ENCODE measurements at regions not wholly inside any gene's neighbourhood (a gene's known extent, or its start where the extent isn't known, plus 50 kb on each side); places are given as distances from the start of the nearest gene placed in this dataset.

GRCh38 chr6:15763364-15763763 is 100.5 kb upstream of the DTNBP1 start:
- POLR2A ChIA-PET: no interaction called here
- no peak for DNase-seq (ENCODE audit: extremely low spot score)
- TF ChIP-seq SUZ12 (IDR thresholded peaks at IDR 0.05) (no peak), HDGF (IDR thresholded peaks at IDR 0.05; ENCODE audit: borderline replicate concordance) (no peak), FOXM1 (IDR thresholded peaks at IDR 0.05; ENCODE audit: borderline replicate concordance) (no peak), BHLHE40 (IDR thresholded peaks at IDR 0.05; ENCODE audit: borderline replicate concordance) (no peak), ARNT (IDR thresholded peaks at IDR 0.05) (no peak), CTBP1 (IDR thresholded peaks at IDR 0.05; ENCODE audit: borderline replicate concordance) (no peak)
- CTCF ChIA-PET: no interaction called here

- CTCF ChIA-PET: interaction anchor here (0.6 to 0.7 kb wide), 3 partner anchors 70 to 1041 kb away, joined by 3 to 4 read pairs (median 3); no protein-coding TSS in a partner anchor
- POLR2A ChIA-PET: no interaction called here
- DNase-seq (ENCODE audit: extremely low spot score): no peak
- no peak for TF ChIP-seq BHLHE40 (IDR thresholded peaks at IDR 0.05; ENCODE audit: borderline replicate concordance)
- no peak for TF ChIP-seq ELF4 (IDR thresholded peaks at IDR 0.05)
- no peak for TF ChIP-seq ARNT (IDR thresholded peaks at IDR 0.05)
- TF ChIP-seq CTBP1 (IDR thresholded peaks at IDR 0.05; ENCODE audit: borderline replicate concordance): no peak
- no peak for TF ChIP-seq FOXA1 (IDR thresholded peaks at IDR 0.05)
- no peak for TF ChIP-seq ZNF384 (IDR thresholded peaks at IDR 0.05)
- no peak for TF ChIP-seq FOXM1 (IDR thresholded peaks at IDR 0.05; ENCODE audit: borderline replicate concordance)
- no peak for TF ChIP-seq TARDBP (IDR thresholded peaks at IDR 0.05)
- TF ChIP-seq HDGF (IDR thresholded peaks at IDR 0.05; ENCODE audit: borderline replicate concordance): no peak
- TF ChIP-seq FOXK2 (IDR thresholded peaks at IDR 0.05): no peak
- no peak for TF ChIP-seq LEF1 (IDR thresholded peaks at IDR 0.05; ENCODE audit: borderline replicate concordance)
- no peak for TF ChIP-seq PKNOX1 (IDR thresholded peaks at IDR 0.05)
- no peak for TF ChIP-seq SP1 (IDR thresholded peaks at IDR 0.05)
- no peak for TF ChIP-seq SUZ12 (IDR thresholded peaks at IDR 0.05)
- no peak for TF ChIP-seq L3MBTL2 (conservative IDR thresholded peaks at IDR 0.05)
Measured at GRCh38 chr6:15761045-15761502, 98.2 kb upstream of the DTNBP1 start.

- no peak for DNase-seq (ENCODE audit: extremely low spot score)
- TF ChIP-seq LEF1 (IDR thresholded peaks at IDR 0.05; ENCODE audit: borderline replicate concordance) (no peak), SP1 (IDR thresholded peaks at IDR 0.05) (no peak), ARNT (IDR thresholded peaks at IDR 0.05) (no peak), HDGF (IDR thresholded peaks at IDR 0.05; ENCODE audit: borderline replicate concordance) (no peak), FOXM1 (IDR thresholded peaks at IDR 0.05; ENCODE audit: borderline replicate concordance) (no peak), FOXA1 (IDR thresholded peaks at IDR 0.05) (no peak), NFRKB (IDR thresholded peaks at IDR 0.05) (no peak), BHLHE40 (IDR thresholded peaks at IDR 0.05; ENCODE audit: borderline replicate concordance) (no peak), FOXK2 (IDR thresholded peaks at IDR 0.05) (no peak), ZNF384 (IDR thresholded peaks at IDR 0.05) (no peak), ELF4 (IDR thresholded peaks at IDR 0.05) (no peak), TARDBP (IDR thresholded peaks at IDR 0.05) (no peak), SUZ12 (IDR thresholded peaks at IDR 0.05) (no peak), CTBP1 (IDR thresholded peaks at IDR 0.05; ENCODE audit: borderline replicate concordance) (no peak), L3MBTL2 (conservative IDR thresholded peaks at IDR 0.05) (no peak), PKNOX1 (IDR thresholded peaks at IDR 0.05) (no peak)
- POLR2A ChIA-PET: no interaction called here
- CTCF ChIA-PET: no interaction called here
Measured at GRCh38 chr6:15758631-15759215, 95.9 kb upstream of the DTNBP1 start.

GRCh38 chr6:15755526-15755925 is 92.7 kb upstream of the DTNBP1 start:
- POLR2A ChIA-PET: no interaction called here
- TF ChIP-seq L3MBTL2 (conservative IDR thresholded peaks at IDR 0.05): no peak
- no peak for TF ChIP-seq FOXA1 (IDR thresholded peaks at IDR 0.05)
- no peak for TF ChIP-seq NFRKB (IDR thresholded peaks at IDR 0.05)
- TF ChIP-seq SP1 (IDR thresholded peaks at IDR 0.05): no peak
- TF ChIP-seq ZNF384 (IDR thresholded peaks at IDR 0.05): no peak
- TF ChIP-seq CTBP1 (IDR thresholded peaks at IDR 0.05; ENCODE audit: borderline replicate concordance): no peak
- no peak for TF ChIP-seq FOXM1 (IDR thresholded peaks at IDR 0.05; ENCODE audit: borderline replicate concordance)
- no peak for TF ChIP-seq FOXK2 (IDR thresholded peaks at IDR 0.05)
- no peak for TF ChIP-seq SUZ12 (IDR thresholded peaks at IDR 0.05)
- TF ChIP-seq BHLHE40 (IDR thresholded peaks at IDR 0.05; ENCODE audit: borderline replicate concordance): no peak
- TF ChIP-seq ARNT (IDR thresholded peaks at IDR 0.05): no peak
- no peak for TF ChIP-seq ELF4 (IDR thresholded peaks at IDR 0.05)
- TF ChIP-seq PKNOX1 (IDR thresholded peaks at IDR 0.05): no peak
- TF ChIP-seq TARDBP (IDR thresholded peaks at IDR 0.05): no peak
- no peak for TF ChIP-seq HDGF (IDR thresholded peaks at IDR 0.05; ENCODE audit: borderline replicate concordance)
- TF ChIP-seq LEF1 (IDR thresholded peaks at IDR 0.05; ENCODE audit: borderline replicate concordance): no peak
- CTCF ChIA-PET: no interaction called here
- DNase-seq (ENCODE audit: extremely low spot score): no peak

- ChIA-PET CTCF (no interaction called here), POLR2A (no interaction called here)
- TF ChIP-seq ARNT (IDR thresholded peaks at IDR 0.05): no peak
- TF ChIP-seq FOXA1 (IDR thresholded peaks at IDR 0.05): no peak
- TF ChIP-seq FOXK2 (IDR thresholded peaks at IDR 0.05): no peak
- no peak for TF ChIP-seq CTBP1 (IDR thresholded peaks at IDR 0.05; ENCODE audit: borderline replicate concordance)
- TF ChIP-seq SP1 (IDR thresholded peaks at IDR 0.05): no peak
- TF ChIP-seq BHLHE40 (IDR thresholded peaks at IDR 0.05; ENCODE audit: borderline replicate concordance): no peak
- TF ChIP-seq L3MBTL2 (conservative IDR thresholded peaks at IDR 0.05): no peak
- TF ChIP-seq SUZ12 (IDR thresholded peaks at IDR 0.05): no peak
- TF ChIP-seq PKNOX1 (IDR thresholded peaks at IDR 0.05): no peak
- no peak for TF ChIP-seq NFRKB (IDR thresholded peaks at IDR 0.05)
- no peak for DNase-seq (ENCODE audit: extremely low spot score)
Measured at GRCh38 chr6:15754706-15755079, 91.9 kb upstream of the DTNBP1 start.

Measured in HEK293T (cell line).